ENCODE measurements at regions not wholly inside any gene's neighbourhood (a gene's known extent, or its start where the extent isn't known, plus 50 kb on each side); places are given as distances from the start of the nearest gene placed in this dataset.
"Not testable (repeated sequence)": the region's sequence is repeated elsewhere in the genome, so short reads cannot be mapped to it uniquely, and the experiment has no call there.

DNA sequence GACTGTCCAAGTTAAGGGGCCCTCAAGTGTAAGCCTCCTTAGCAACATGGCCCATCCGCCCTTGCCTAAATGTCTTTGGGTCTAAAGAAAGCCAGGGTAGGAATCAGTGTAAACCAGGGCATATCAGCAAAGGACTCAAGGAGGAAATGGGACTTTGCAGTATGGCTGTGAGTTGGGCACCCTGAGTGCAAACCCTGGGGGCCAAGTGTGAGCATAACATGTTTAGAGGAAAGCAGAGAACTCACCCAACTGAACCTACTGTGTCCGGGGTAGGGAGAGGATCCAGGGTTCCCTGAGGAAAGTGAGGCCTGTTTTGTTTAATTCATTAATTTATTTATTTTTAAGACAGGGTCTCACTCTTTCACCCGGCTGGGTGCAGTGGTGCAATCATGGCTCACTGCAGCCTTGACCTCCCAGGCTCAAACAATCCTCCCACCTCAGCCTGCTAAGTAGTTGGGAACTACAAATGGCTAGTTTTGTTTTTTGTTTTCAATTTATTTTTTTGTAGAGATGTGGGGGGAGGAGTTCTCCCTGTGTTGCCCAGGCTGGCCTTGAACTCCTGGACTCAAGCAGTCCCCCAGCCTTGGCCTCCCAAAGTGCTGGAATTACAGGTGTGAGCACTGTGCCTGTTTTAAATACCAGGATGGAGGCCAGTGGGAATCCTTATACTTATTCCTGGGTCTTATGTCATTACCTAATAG lies 51.0 kb upstream of the ACTR3 start:
- DNase-seq = no peak

DNA sequence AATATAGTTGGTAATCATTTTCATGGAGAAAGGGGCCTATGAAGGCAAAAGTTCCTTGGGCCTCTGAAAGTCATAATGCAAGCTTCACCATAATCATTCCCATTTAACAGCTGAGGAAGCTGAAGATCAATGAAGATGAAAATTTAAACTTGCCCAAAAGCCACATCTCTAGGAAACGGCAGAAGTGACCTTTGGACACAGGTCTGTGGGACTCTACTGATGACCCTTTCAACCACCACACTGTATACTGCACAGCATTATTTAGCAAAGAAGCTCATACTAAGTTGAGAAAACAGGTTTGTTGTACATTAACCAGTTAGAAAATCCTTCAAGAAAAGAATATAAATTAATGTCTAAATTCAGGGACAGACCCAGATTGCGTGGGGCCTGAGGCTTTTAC lies 51.6 kb upstream of the ACTR3 start:
- no peak for DNase-seq

DNA sequence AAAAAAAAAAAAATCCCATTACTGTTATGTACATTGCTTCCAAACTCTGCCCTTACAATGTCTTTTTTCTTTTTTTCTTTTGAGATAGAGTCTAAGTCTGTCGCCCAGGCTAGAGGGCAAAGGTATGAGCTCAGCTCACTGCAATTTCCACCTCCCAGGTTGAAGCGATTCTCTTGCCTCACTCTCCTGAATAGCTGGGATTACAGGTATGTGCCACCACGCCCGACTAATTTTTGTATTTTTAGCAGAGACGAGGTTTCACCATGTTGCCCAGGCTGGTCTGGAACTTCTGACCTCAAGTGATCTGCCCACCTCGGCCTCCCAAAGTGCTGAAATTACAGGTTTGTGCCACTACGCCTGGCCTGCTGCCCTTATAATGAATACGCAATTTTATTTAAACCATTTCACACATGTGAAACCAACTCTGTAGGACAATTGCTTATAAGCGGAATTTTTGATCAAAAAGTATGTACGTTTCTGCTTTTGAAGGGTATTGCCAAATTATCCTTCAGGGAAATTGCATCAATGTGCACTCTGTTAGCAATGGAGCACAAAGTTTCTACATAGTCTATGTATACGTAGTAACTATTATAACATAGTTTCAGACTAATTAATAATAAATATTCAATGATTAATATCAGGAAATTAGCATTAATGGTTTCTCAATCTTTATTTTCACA lies 55.7 kb upstream of the ACTR3 start:
- no peak for DNase-seq

DNA sequence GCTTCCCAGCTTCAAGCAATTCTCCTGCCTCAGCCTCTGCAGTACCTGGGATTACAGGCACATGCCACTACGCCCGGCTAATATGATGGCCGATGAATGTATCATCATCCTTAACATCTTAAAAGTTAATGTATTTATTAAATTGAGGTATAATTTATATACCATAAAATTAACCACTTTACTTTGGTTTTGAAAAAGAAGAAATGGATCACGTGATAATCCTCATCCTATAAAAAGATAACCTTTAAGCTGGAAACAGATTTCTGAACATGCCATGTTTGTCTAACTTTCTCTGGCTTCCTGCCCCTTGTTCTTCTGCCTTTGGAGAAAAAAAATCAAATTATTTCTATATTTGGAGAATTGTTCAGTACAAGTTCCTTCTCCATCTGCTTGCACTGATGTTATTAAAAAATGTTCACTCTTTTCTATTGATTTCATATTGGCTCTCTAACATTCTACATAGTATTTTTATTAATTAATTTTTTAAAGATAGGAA lies 57.0 kb upstream of the ACTR3 start:
- no peak for DNase-seq

DNA sequence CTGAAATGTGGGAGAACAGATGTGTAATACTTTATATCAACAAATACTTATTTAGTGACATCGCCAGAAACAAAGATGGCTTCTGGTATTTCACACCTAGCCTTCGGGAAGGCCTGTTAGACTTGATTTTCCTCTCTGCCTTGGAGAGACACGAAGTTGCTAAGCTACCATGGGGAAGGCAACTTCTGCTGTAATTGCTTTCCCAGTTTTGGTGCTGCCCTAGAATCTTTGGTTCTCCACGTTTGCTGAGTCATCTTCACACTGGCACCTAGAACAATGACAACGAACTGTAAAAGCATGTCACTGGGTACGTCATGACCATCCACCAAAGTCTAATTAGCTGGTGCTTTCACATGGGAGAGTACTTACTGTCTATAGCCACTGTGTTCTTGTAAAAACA lies 58.7 kb upstream of the ACTR3 start:
- peak in 4 of 51 donors; percentile 2 to 49 (median 19) for DNase-seq

DNA sequence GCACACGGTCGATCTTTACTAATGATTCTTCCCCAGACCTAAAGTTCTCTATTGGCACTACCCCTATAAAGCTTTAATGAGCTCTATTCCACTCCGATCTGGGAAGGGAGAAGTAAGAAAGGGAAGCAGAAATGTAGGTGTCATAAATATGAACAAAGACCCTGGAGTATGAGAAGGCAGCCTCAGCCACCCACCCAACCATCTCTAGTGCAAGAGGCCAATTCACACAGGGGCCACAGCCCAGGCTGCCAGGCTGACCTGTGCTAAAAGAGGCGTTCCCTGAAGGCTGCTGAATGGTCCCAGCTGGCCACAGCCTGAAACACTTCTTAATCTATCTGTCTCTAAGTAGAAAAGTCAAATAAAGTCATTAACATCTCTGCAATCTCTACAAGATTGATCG lies 60.1 kb upstream of the ACTR3 start:
- DNase-seq = no peak

DNA sequence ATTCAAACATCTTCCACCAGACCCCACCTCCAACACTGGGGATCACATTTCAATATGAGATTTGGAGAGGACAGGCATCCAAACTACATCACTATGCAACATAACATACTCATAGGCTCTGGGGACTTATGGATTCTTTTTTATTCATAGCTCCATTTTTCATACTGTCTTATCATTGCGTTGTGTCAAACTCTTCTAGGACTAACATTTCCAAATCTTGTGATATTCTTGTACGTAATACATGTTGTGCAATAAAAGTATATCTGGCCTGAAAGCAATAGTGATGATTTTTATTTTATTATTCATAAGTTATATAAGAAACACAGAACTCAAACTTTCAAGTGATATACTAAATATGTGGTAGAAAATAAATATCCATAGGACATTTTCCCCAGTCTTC lies 60.6 kb upstream of the ACTR3 start:
- DNase-seq = no peak

DNA sequence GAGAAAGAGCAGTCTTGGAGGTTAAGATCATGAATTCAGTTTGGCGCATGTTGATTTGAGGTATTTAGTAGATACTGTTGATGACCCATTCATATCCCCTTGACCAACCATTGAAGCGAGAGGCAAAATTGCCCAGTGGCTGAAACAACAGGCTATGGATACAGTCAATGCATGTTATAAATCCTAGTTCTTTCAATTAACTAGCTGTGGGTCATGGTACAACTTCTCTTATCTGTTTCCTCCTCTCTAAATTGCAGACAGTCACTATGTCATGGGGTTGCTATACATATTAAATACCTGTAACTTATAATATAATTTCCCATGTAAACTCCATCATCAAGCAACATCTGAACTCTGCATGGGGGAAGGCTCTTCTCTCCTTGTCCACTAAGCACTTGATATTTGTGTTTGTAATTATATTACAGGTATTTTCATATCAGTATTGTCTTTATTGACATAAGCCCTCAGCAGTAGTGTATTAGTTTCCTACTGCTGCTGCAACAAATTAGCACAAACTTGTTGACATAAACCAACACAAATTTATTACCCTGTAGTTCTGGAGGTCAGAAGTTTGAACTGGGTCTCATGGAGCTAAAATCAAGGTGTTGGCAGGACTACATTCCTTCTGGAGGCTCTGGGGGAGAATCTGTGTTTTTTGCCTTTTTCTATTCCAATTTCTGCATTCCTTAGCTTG lies 61.7 kb upstream of the ACTR3 start:
- no peak for DNase-seq

DNA sequence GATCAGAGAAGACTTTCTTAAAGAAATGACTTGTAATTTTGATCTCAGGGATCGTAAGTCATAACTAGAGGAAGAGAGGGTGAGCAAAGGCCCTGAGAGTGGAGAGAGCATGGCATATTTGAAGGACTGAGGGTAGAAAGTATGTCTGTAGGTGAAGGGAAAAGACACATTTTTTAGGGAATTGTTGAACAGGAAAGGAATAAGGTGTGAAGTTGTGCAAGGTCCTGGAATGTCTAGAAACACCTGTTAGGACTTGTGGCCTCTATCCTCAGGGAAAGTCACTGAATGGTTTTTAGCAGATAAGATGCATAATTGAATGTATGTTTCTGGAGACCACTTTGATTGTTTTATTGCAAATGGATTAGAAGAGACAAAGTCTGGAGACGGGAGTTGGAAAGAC lies 62.5 kb upstream of the ACTR3 start:
- no peak for DNase-seq

DNA sequence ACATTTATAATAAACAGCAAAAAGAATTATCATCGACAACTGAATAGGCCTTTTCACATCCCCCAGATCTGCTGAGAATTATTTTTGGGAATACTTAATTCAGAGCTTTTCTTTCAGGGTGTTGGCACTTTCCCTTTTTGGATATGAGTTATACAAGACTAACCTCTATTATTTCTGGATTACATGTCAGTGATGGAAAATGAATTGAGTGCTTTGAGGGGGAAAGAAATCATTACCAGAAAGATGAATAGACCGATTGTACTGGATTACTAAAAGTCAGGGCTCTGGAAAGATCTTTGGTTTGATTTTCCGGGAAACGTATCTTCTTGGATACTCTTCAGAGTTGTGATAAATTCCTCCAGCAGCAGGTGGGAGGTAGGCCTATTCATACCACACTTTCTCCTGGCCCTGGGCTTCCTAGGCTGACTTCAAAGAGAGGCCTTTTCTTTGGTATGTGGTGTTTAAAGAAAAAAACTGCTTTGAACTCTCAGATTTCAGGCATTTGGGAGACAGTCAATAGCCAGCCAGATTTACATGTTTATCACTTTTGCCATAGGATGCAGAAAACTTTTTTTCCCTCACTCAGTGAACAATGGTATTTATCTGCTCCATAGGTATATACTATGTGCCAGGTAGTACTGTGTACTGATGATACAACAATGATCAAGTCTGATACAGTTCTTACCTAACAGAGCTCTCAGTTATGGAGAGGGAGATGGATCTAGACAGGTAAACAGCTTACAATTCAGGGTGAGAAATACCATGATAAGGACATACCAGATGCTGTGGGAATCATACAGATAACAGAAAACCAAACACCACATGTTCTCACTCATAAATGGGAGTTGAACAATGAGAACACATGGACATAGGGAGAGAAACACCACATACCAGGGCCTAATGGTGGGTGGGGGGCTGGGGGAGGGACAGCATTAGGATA lies 63.3 kb upstream of the ACTR3 start:
- DNase-seq = peak in 1 of 51 donors; percentile 9

DNA sequence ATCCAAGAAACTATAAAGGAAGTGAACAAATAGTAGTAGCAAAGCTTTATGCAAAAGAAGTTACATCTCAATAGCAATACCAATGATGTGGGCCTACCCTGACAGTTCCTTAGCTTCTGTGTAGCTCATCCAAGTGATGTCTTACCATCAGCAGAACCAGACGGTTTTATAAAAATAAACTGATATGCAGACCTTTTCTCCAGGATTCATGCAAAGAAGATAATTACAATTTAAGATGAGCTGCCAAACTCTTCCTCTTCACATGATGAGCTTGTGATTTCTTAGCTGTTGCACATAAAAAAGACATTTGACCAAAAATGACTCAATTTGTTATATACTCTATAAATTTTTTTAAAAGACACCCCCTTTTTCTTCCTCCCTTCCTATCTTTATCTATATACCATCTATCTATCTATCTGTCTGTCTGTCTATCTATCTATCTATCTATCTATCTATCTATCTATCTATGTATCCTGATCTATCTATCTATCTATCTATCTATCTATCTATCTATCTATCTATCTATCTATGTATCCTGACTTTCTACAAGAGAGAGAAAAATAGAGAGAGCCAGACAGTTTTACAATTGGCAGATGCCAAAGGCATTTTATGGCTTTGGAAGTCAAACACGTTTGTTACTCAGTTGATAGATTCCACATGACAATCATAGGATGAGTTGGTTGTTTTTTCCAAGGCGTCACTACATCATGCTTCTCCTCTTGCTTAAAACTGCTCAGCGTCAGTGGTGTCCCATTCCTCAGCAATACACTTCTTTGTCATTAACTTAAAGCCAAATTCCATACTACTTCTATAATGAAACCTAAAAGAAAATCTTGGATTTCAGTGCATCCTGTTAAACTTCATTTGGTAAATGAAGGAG lies 65.9 kb upstream of the ACTR3 start:
- no peak for DNase-seq

DNA sequence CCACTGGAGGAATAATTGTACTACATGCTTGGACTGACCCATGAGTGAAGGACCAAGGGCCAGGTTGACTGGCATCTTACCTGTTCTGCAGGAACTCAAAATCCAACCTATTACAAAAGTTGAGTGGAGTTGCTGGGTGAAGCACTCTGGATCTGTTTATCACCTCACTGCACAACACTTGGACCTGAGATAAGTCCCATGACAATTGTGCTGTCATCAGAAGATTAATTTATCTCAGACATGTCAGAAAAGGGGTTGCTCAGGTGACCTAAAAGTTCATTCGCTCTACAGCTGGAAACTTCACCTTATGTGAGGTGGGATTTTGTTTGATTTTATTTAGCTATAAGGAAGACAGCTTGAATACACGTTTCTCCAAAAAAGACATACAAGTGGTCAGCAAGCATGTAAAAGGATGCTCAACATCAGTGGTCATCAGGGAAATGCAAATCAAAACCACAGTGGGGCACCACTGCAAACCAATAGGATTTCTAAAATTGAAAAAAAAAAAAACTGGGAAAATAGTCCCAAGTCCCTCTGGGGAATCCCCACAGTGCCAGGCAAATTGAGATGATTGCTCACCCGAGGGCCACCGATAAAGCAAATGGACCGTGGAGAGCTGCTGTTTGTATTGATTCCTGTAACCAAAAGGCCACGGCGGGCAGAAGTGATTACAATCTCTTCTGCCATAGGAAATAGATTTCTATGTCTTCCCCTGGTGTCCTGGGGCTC lies 65.8 kb upstream of the SLC35F5 start:
- DNase-seq = no peak

DNA sequence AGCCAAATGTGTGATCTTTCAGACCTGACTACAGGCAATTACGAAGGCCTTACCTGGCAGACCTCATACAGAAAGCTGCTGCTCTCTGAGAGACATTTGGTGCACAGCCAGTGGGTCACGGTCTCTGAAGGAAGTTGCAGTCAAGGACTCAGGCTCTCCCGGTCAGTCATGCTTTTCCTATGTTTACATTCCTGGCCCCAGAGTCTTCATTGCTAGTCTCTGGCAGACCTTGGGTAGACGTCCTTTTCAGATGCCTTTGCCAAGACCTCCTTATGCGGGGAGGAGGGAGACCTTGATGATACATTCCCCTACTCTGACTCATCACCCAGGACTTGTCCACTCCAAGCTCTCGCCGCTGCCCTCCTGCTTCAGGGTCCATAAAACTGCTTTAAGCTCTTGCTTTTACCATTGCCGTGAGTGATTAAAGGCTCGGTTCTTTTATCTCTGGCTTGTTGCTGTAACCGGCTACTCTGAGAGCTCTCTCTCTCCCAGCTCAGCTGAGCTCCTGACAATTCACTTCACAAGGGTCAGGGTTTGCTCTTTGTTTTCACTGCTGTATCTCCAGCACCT lies 62.0 kb upstream of the SLC35F5 start:
- DNase-seq = peak in 1 of 51 donors; percentile 11

DNA sequence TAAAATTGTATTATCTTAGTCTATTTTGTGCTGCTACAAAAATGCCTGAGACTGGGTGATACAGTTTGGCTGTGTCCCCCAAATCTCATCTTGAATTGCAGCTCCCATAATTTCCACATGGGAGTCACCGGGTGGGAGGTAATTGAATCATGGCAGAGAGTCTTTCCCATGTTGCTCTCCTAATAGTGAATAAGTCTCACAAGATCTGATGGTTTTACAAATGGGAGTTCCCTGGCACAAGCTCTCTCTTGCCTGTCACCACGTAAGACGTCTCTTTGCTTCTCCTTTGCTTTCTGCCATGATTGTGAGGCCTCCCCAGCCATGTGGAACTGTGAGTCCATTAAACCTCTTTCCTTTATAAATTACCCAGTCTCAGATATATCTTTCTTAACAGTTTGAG lies 57.0 kb upstream of the SLC35F5 start:
- DNase-seq = not testable (repeated sequence)

DNA sequence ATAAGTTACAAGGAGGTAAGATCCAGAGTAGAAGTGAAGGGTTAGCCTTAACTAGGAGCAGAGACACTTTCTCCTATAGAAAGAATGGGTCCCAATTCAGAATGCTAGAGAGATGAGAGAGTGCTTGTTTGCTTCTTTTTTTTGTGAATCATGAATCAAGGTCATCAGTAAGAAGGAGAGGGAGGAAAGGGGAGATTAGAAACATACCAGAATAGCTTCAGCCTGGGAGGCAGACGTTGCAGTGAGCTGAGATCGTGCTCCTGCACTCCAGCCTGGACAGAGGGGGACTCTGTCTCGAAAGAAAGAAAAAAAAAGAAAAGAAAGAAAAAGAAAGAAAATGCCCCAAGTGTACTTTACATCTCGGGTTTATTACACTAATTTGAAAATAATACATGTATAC lies 55.8 kb upstream of the SLC35F5 start:
- DNase-seq = no peak

DNA sequence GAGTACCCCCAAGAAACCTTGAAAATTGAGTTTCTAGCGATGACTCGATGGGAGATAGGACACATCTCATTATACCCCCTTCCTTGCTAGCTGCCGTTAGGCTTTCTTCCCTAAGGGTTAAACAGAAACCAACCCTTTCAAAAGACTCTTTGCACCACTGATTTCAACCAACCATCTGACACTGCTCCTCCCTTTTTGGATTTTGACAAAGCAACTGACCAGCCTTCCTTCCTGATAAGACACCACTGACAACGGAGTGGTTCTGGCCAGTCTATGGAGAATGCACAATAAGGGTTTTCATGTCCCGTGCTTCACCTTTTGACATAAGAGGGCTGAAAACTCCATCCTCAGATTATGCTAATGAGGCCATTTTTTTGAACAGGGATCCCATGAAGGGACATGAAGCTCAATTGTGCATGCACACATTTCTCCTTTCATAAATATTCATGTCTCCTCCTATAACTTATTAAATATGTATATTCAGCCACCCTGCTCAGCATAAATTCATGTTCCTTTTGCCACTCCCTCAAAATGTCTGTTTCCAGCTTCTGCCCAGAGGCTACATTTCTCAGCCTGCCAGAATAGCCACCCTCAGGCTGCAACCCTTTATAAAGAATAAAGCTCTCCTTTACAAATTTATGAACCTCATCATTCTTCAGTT lies 52.8 kb upstream of the SLC35F5 start:
- no peak for DNase-seq

DNA sequence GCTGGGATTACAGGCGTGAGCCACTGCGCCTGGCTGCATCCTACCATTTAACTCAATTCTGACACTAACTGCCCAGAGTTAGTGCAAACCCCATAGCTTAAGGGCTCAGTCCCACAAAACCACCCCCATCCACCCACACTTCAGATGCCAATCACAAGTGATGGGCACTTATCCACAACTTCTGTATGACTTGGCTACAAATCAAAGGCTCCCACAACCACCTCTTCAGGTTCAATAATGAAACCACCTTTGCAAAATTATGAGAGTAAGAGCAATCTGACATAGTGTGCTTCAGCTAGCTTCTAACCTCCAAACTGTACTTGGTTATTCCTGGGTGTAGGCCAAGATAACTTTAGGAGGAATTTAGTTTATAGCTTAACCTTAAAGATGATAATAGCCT lies 51.3 kb upstream of the SLC35F5 start:
- no peak for DNase-seq

DNA sequence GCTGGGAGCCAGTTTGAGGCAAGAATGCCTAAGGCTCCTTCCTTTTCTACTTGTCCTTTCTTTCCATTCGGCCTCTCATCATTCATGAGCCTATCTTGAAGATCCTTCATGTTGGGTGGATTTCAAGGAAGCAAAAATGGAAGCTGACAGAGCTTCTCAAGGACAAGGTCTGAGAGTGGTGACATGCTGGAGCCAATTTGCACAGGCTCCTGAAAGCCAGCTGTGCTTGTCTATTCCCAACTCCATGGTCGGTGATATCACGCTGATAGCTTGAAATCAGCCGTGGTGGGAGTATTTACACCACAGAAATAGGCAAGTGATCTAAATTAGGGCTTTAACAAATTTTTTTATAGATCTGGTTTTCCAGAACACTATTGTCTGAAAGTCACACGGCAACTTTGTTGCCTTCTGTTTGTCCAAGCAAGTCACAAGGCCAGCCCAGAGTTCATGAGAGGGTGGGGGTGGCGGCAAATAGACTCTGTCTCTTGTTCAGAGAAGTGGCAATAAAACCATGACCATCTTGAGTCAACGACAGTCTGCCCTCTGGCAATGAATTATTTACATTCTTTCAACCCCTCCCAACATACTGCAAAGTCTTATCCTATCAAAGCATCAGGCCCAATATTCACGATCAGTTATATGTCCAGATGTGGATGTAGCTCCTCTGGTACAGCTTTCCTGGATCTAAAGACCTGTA lies 49.9 kb upstream of the SLC35F5 start:
- DNase-seq = no peak
